GM23338 (cell line): ENCODE measurements at regions not wholly inside any gene's neighbourhood (a gene's known extent, or its start where the extent isn't known, plus 50 kb on each side); places are given as distances from the start of the nearest gene placed in this dataset.

Experiments
- TF ChIP-seq, protein P1 (sequence below): IDR thresholded peaks from one replicate; pipeline ENCODE4 v1.6.1; 2018; ENCODE audit warnings: antibody characterized with exemption; ENCODE audit not compliant: unreplicated experiment
- TF ChIP-seq, protein P2 (sequence below), 2 experiments: fragments of 200-600 bp in 1 of 2; sonication (generic) in 1 of 2; conservative IDR thresholded peaks; 2 replicates each; pipeline versions ENCODE4 v1.5.1 to v1.6.1; 2016 to 2017; ENCODE audit warnings: antibody characterized with exemption in 2 of 2, low read depth in 2 of 2, mild to moderate bottlenecking in 2 of 2, moderate library complexity in 1 of 2

DNA sequence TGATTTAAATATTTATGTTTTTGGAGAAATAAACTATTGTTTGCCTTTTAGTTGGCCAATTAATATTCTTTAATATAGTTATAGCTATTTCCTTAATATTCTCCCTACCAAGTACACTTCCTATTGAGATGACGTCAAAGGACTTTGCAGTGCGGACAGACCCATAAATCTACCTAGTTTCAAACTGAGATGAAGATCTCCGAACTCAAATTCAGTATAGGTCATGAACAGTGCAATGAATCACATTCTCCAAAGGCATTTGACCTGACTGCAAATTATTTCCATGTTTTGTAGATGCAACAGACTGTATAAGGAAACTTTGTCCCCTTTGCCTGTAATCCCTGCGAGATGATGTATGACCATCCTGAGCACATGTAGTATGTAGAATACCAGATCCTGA is 342.6 kb upstream of the FIGN start:
- TF ChIP-seq, protein P1, sequence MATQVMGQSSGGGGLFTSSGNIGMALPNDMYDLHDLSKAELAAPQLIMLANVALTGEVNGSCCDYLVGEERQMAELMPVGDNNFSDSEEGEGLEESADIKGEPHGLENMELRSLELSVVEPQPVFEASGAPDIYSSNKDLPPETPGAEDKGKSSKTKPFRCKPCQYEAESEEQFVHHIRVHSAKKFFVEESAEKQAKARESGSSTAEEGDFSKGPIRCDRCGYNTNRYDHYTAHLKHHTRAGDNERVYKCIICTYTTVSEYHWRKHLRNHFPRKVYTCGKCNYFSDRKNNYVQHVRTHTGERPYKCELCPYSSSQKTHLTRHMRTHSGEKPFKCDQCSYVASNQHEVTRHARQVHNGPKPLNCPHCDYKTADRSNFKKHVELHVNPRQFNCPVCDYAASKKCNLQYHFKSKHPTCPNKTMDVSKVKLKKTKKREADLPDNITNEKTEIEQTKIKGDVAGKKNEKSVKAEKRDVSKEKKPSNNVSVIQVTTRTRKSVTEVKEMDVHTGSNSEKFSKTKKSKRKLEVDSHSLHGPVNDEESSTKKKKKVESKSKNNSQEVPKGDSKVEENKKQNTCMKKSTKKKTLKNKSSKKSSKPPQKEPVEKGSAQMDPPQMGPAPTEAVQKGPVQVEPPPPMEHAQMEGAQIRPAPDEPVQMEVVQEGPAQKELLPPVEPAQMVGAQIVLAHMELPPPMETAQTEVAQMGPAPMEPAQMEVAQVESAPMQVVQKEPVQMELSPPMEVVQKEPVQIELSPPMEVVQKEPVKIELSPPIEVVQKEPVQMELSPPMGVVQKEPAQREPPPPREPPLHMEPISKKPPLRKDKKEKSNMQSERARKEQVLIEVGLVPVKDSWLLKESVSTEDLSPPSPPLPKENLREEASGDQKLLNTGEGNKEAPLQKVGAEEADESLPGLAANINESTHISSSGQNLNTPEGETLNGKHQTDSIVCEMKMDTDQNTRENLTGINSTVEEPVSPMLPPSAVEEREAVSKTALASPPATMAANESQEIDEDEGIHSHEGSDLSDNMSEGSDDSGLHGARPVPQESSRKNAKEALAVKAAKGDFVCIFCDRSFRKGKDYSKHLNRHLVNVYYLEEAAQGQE = no peak
- TF ChIP-seq, protein P2, sequence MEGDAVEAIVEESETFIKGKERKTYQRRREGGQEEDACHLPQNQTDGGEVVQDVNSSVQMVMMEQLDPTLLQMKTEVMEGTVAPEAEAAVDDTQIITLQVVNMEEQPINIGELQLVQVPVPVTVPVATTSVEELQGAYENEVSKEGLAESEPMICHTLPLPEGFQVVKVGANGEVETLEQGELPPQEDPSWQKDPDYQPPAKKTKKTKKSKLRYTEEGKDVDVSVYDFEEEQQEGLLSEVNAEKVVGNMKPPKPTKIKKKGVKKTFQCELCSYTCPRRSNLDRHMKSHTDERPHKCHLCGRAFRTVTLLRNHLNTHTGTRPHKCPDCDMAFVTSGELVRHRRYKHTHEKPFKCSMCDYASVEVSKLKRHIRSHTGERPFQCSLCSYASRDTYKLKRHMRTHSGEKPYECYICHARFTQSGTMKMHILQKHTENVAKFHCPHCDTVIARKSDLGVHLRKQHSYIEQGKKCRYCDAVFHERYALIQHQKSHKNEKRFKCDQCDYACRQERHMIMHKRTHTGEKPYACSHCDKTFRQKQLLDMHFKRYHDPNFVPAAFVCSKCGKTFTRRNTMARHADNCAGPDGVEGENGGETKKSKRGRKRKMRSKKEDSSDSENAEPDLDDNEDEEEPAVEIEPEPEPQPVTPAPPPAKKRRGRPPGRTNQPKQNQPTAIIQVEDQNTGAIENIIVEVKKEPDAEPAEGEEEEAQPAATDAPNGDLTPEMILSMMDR (conservative IDR thresholded peaks at IDR 0.05; ENCODE audit: low read depth in 2 of 2) = no peak
